ENCODE measurements at regions not wholly inside any gene's neighbourhood (a gene's known extent, or its start where the extent isn't known, plus 50 kb on each side); places are given as distances from the start of the nearest gene placed in this dataset.

GRCh38 chr4:96173756-96174155 is 333.9 kb downstream of the PDHA2 start:
- TF ChIP-seq CTCF (IDR thresholded peaks at IDR 0.05): no peak
- TF ChIP-seq POLR2A (IDR thresholded peaks at IDR 0.05): no peak
- ATAC-seq: no peak
- WGBS, 4 donors: 73 to 78% (median 75%) methylated on average over 3 of the region's 3 CpGs
- intact Hi-C loops (cut with DNase I): no loop called here
- Histone ChIP-seq H3K4me3 (no peak overlapping the region), H3K4me1 (no peaks in the 10 kb centered on the region), H3K27ac (no peak overlapping the region), H3K36me3 (no peaks in the 10 kb centered on the region), H3K9me3 (no peaks in the 10 kb centered on the region), H3K27me3 (no peaks in the 10 kb centered on the region)
- DNase-seq: no peak

GRCh38 chr4:96175871-96176270 is 336.0 kb downstream of the PDHA2 start:
- H3K36me3 ChIP-seq: no peaks in the 10 kb centered on the region
- no peaks in the 10 kb centered on the region for H3K9me3 ChIP-seq
- H3K4me1 ChIP-seq: no peaks in the 10 kb centered on the region
- WGBS, 4 donors: 53 to 69% (median 62%) methylated on average over 4 of the region's 4 CpGs
- TF ChIP-seq CTCF (IDR thresholded peaks at IDR 0.05) (no peak), POLR2A (IDR thresholded peaks at IDR 0.05) (no peak)
- no peak overlapping the region for H3K27ac ChIP-seq
- intact Hi-C loops (cut with DNase I): no loop called here
- DNase-seq (no peak), ATAC-seq (no peak)
- no peak overlapping the region for H3K4me3 ChIP-seq
- no peaks in the 10 kb centered on the region for H3K27me3 ChIP-seq

- no peaks in the 10 kb centered on the region for H3K36me3 ChIP-seq
- H3K27me3 ChIP-seq: no peaks in the 10 kb centered on the region
- TF ChIP-seq POLR2A (IDR thresholded peaks at IDR 0.05): no peak
- no peak for TF ChIP-seq CTCF (IDR thresholded peaks at IDR 0.05)
- no peaks in the 10 kb centered on the region for H3K9me3 ChIP-seq
- intact Hi-C loops (cut with DNase I): no loop called here
- H3K27ac ChIP-seq: no peak overlapping the region
- WGBS, 4 donors: 73 to 84% (median 79%) methylated on average over 3 of the region's 3 CpGs
- DNase-seq (no peak), ATAC-seq (no peak)
- no peaks in the 10 kb centered on the region for H3K4me1 ChIP-seq
- H3K4me3 ChIP-seq: no peak overlapping the region
These were observed 343.7 kb downstream of the PDHA2 start for GRCh38 chr4:96183611-96184010.

GRCh38 chr4:96186593-96186992 is 346.7 kb downstream of the PDHA2 start:
- H3K36me3 ChIP-seq: no peaks in the 10 kb centered on the region
- DNase-seq (no peak), ATAC-seq (no peak)
- WGBS, 4 donors: 35 to 48% (median 39%) methylated on average over 2 of the region's 2 CpGs
- no peak overlapping the region for H3K27ac ChIP-seq
- TF ChIP-seq CTCF (IDR thresholded peaks at IDR 0.05) (no peak), POLR2A (IDR thresholded peaks at IDR 0.05) (no peak)
- no peaks in the 10 kb centered on the region for H3K9me3 ChIP-seq
- no peak overlapping the region for H3K4me3 ChIP-seq
- intact Hi-C loops (cut with DNase I): no loop called here
- H3K4me1 ChIP-seq: no peaks in the 10 kb centered on the region
- no peaks in the 10 kb centered on the region for H3K27me3 ChIP-seq
